ENCODE measurements at regions not wholly inside any gene's neighbourhood (a gene's known extent, or its start where the extent isn't known, plus 50 kb on each side); places are given as distances from the start of the nearest gene placed in this dataset.
"Not testable (repeated sequence)": the region's sequence is repeated elsewhere in the genome, so short reads cannot be mapped to it uniquely, and the experiment has no call there.

- H3K4me3 ChIP-seq (ENCODE audit: low read depth, poor library complexity, severe bottlenecking); DNase-seq (ENCODE audit: low spot score in 2 of 2); intact Hi-C loops (cut with DNase I; ENCODE audit: low total_unique reads): not testable (repeated sequence)
- WGBS, 2 donors, result 70 to 80% methylated on average over 3 of the region's 5 CpGs
These were observed 920.6 kb downstream of the SPATA31A7 start for GRCh38 chr9:62110486-62110885.

- intact Hi-C loops (cut with DNase I; ENCODE audit: low total_unique reads); H3K4me3 ChIP-seq (ENCODE audit: low read depth, poor library complexity, severe bottlenecking); DNase-seq (ENCODE audit: low spot score in 2 of 2): not testable (repeated sequence)
- WGBS, 2 donors, result 67% methylated on average over 1 of the region's 6 CpGs; no CpG with 5 or more reads in 1 of the 2 donors
These were observed 927.3 kb downstream of the SPATA31A7 start for GRCh38 chr9:62116951-62117640.

GRCh38 chr9:62119656-62120055, 929.8 kb downstream of the SPATA31A7 start:
- intact Hi-C loops (cut with DNase I; ENCODE audit: low total_unique reads); DNase-seq (ENCODE audit: low spot score in 2 of 2); H3K4me3 ChIP-seq (ENCODE audit: low read depth, poor library complexity, severe bottlenecking): not testable (repeated sequence)
- WGBS, 2 donors, result 60% methylated on average over 1 of the region's 1 CpG; no CpG with 5 or more reads in 1 of the 2 donors

- H3K4me3 ChIP-seq (ENCODE audit: low read depth, poor library complexity, severe bottlenecking); DNase-seq (ENCODE audit: low spot score in 2 of 2); intact Hi-C loops (cut with DNase I; ENCODE audit: low total_unique reads): not testable (repeated sequence)
- WGBS, 2 donors, result 79% methylated on average over 2 of the region's 25 CpGs; no CpG with 5 or more reads in 1 of the 2 donors
These were observed 936.1 kb downstream of the SPATA31A7 start for GRCh38 chr9:62125631-62126611.

- DNase-seq (ENCODE audit: low spot score in 2 of 2), result not testable (repeated sequence)
- no CpG with 5 or more reads among the region's 3 CpGs for WGBS, 2 donors
These were observed 945.2 kb downstream of the SPATA31A7 start for GRCh38 chr9:62135022-62135421.

GRCh38 chr9:62145648-62146047, 955.8 kb downstream of the SPATA31A7 start:
- intact Hi-C loops (cut with DNase I; ENCODE audit: low total_unique reads); DNase-seq (ENCODE audit: low spot score in 2 of 2); H3K4me3 ChIP-seq (ENCODE audit: low read depth, poor library complexity, severe bottlenecking): not testable (repeated sequence)
- WGBS, 2 donors, result no CpG with 5 or more reads among the region's 3 CpGs

More at GRCh38 chr9:62135022-62135421, 945.2 kb downstream of the SPATA31A7 start:
- H3K4me3 ChIP-seq (ENCODE audit: low read depth, poor library complexity, severe bottlenecking); intact Hi-C loops (cut with DNase I; ENCODE audit: low total_unique reads): not testable (repeated sequence)
